ENCODE measurements at regions not wholly inside any gene's neighbourhood (a gene's known extent, or its start where the extent isn't known, plus 50 kb on each side); places are given as distances from the start of the nearest gene placed in this dataset.
A peak's percentile ranks its signal among the peaks of the same experiment; 100 is the strongest.

GRCh38 chr10:104577861-104578521, 63.1 kb upstream of the SORCS3 start (continued):
- TF ChIP-seq MGA (IDR thresholded peaks at IDR 0.05), result peak; percentile 70
- TF ChIP-seq JUND (IDR thresholded peaks at IDR 0.05; ENCODE audit: borderline replicate concordance, low read depth, low read length), result peak; percentile 64
- TF ChIP-seq JUND (tag; IDR thresholded peaks at IDR 0.05; ENCODE audit: borderline replicate concordance, low read depth, low read length), result no peak; the same call in 2 of the 3 replicates
- TF ChIP-seq CCNT2 (IDR thresholded peaks at IDR 0.05; ENCODE audit: borderline replicate concordance, extremely low read depth, insufficient read length, low read depth, low read length), result no peak
- TF ChIP-seq SMAD3 (CRISPR knock-in tag; conservative IDR thresholded peaks at IDR 0.05), result peak; percentile 16; the same call in 1 of the 2 replicates
- peak; percentile 95 for TF ChIP-seq ATF4 (CRISPR knock-in tag; IDR thresholded peaks at IDR 0.05)
- TF ChIP-seq ZNF584 (CRISPR knock-in tag; IDR thresholded peaks at IDR 0.05; ENCODE audit: low read depth), result peak; percentile 82; the same call in 1 of the 2 replicates
- no peak for TF ChIP-seq KDM4B (IDR thresholded peaks at IDR 0.05; ENCODE audit: borderline replicate concordance in 2 of 2, low read depth in 1 of 2)
- TF ChIP-seq ZNF668 (CRISPR knock-in tag; IDR thresholded peaks at IDR 0.05), result peak; percentile 5; the same call in 1 of the 2 replicates
- TF ChIP-seq HOXB6 (CRISPR knock-in tag; IDR thresholded peaks at IDR 0.05; ENCODE audit: borderline replicate concordance), result no peak
- TF ChIP-seq NR2C1 (IDR thresholded peaks at IDR 0.05), result no peak
- peak; percentile 68; the same call in 1 of the 2 replicates for TF ChIP-seq NR2C1 (tag; IDR thresholded peaks at IDR 0.05)
- peak; percentile 65; the same call in 1 of the 2 replicates for TF ChIP-seq HSF4 (CRISPR knock-in tag; IDR thresholded peaks at IDR 0.05; ENCODE audit: borderline replicate concordance)
- peak; percentile 51; the same call in 1 of the 2 replicates for TF ChIP-seq ZNF589 (CRISPR knock-in tag; IDR thresholded peaks at IDR 0.05; ENCODE audit: low read depth)
- TF ChIP-seq TRIM24 (IDR thresholded peaks at IDR 0.05), result peak; percentile 45 to 86; a peak in 2 of 4 replicates
- no peak for TF ChIP-seq KDM2B (CRISPR knock-in tag; IDR thresholded peaks at IDR 0.05)

Measured in K562 (cell line).